ENCODE measurements at regions not wholly inside any gene's neighbourhood (a gene's known extent, or its start where the extent isn't known, plus 50 kb on each side); places are given as distances from the start of the nearest gene placed in this dataset.
"Not testable (repeated sequence)": the region's sequence is repeated elsewhere in the genome, so short reads cannot be mapped to it uniquely, and the experiment has no call there.

DNA sequence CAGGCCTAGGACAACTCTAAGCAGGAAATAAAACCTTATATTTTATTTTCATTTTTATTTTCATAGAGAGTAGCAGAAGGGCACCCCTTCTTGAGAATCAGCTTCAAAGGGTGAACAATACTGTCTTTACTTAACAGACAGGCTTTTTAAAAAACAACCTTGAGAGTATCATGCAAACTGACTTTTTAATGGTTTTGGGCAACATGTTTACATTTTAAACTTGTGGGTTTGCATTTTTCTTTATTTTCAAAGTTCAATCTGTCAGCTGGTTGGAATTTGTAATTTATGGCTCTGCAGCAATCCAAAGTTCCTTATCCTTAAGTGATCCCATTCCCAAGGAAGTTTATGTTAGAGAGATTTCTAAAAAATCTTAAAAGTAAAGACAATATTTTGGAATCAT lies 392.3 kb upstream of the ADAMTS5 start:
- ChIA-PET CTCF (no interaction called here), POLR2A (no interaction called here)
- no peak for DNase-seq (ENCODE audit: extremely low spot score)
- TF ChIP-seq SUZ12 (IDR thresholded peaks at IDR 0.05) (no peak), SP1 (IDR thresholded peaks at IDR 0.05) (no peak), NFRKB (IDR thresholded peaks at IDR 0.05) (no peak), FOXM1 (IDR thresholded peaks at IDR 0.05; ENCODE audit: borderline replicate concordance) (no peak), HDGF (IDR thresholded peaks at IDR 0.05; ENCODE audit: borderline replicate concordance) (no peak)

DNA sequence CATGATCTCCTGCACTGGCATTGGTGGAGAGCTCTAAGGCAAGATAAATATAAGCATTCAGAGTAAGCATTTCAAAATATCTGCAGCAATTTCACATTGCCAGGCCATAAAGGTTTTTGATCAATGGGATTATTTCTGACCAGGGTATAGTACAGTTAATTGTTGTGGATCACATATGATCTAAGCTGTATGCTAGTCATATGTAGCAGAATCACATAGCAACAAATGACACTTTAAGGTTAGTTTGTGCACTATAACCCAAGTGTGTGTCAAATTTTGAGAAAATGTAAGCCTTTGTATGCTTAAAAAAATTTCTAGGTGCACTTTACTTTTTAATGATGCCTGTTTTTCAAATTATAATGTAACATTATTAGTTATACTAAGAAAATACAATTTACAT lies 386.0 kb upstream of the ADAMTS5 start:
- no peak for DNase-seq (ENCODE audit: extremely low spot score)
- ChIA-PET CTCF (no interaction called here), POLR2A (no interaction called here)
- TF ChIP-seq ZNF384 (IDR thresholded peaks at IDR 0.05) (no peak), LEF1 (IDR thresholded peaks at IDR 0.05; ENCODE audit: borderline replicate concordance) (no peak), SUZ12 (IDR thresholded peaks at IDR 0.05) (no peak), CTBP1 (IDR thresholded peaks at IDR 0.05; ENCODE audit: borderline replicate concordance) (no peak), FOXK2 (IDR thresholded peaks at IDR 0.05) (no peak), TARDBP (IDR thresholded peaks at IDR 0.05) (no peak), BHLHE40 (IDR thresholded peaks at IDR 0.05; ENCODE audit: borderline replicate concordance) (no peak), L3MBTL2 (conservative IDR thresholded peaks at IDR 0.05) (no peak), SP1 (IDR thresholded peaks at IDR 0.05) (no peak), FOXA1 (IDR thresholded peaks at IDR 0.05) (no peak)

DNA sequence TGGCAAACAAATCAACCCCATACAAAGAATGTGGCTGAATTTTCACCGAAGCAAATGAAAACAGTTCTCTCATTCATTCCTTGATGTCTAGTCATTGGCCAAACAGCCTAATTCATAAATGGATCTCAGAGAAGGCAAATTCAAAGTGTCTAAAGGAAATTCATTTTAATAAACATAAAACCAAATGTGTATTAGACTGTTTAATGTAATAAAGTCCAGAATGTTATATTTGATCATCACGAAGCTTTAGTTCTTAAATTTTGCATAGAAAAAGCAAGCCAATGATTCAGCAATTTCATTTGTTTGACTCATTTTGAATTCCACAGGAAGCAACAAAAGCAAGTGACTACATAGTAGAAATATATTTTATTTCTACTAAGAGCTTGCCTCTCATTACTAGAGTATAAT lies 379.2 kb upstream of the ADAMTS5 start:
- TF ChIP-seq LEF1 (IDR thresholded peaks at IDR 0.05; ENCODE audit: borderline replicate concordance) (no peak), ZNF384 (IDR thresholded peaks at IDR 0.05) (no peak), NFRKB (IDR thresholded peaks at IDR 0.05) (no peak), SUZ12 (IDR thresholded peaks at IDR 0.05) (no peak), TARDBP (IDR thresholded peaks at IDR 0.05) (no peak), L3MBTL2 (conservative IDR thresholded peaks at IDR 0.05) (no peak), SP1 (IDR thresholded peaks at IDR 0.05) (no peak), FOXK2 (IDR thresholded peaks at IDR 0.05) (no peak), BHLHE40 (IDR thresholded peaks at IDR 0.05; ENCODE audit: borderline replicate concordance) (no peak), CTBP1 (IDR thresholded peaks at IDR 0.05; ENCODE audit: borderline replicate concordance) (no peak), HDGF (IDR thresholded peaks at IDR 0.05; ENCODE audit: borderline replicate concordance) (no peak), ARNT (IDR thresholded peaks at IDR 0.05) (no peak), FOXA1 (IDR thresholded peaks at IDR 0.05) (no peak)
- TF ChIP-seq, protein P1, sequence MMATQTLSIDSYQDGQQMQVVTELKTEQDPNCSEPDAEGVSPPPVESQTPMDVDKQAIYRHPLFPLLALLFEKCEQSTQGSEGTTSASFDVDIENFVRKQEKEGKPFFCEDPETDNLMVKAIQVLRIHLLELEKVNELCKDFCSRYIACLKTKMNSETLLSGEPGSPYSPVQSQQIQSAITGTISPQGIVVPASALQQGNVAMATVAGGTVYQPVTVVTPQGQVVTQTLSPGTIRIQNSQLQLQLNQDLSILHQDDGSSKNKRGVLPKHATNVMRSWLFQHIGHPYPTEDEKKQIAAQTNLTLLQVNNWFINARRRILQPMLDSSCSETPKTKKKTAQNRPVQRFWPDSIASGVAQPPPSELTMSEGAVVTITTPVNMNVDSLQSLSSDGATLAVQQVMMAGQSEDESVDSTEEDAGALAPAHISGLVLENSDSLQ (IDR thresholded peaks at IDR 0.05) = no peak
- ChIA-PET CTCF (no interaction called here), POLR2A (no interaction called here)
- no peak for DNase-seq (ENCODE audit: extremely low spot score)

DNA sequence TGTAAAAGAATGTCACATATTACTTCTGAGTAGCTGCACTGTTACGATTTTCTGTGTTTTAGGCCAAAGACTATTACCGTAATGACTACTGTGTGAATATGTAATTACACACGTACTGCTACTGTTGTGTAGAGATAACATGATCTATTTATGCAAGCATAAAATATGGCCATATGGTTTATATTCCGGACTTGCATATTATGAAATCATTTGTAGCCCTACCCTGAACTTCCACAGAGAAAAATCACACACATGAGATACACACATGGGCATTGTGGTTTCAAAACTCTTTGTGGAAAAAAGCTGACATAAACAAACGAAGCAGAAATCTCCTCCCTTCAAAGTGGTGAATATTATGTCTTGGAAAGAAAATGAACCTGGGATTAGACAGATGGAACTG lies 373.0 kb upstream of the ADAMTS5 start:
- ChIA-PET CTCF (no interaction called here), POLR2A (no interaction called here)
- TF ChIP-seq NFRKB (IDR thresholded peaks at IDR 0.05) = no peak
- TF ChIP-seq L3MBTL2 (conservative IDR thresholded peaks at IDR 0.05) = no peak
- no peak for TF ChIP-seq CTBP1 (IDR thresholded peaks at IDR 0.05; ENCODE audit: borderline replicate concordance)
- TF ChIP-seq SP1 (IDR thresholded peaks at IDR 0.05) = no peak
- TF ChIP-seq LEF1 (IDR thresholded peaks at IDR 0.05; ENCODE audit: borderline replicate concordance) = no peak
- no peak for TF ChIP-seq ARNT (IDR thresholded peaks at IDR 0.05)
- no peak for TF ChIP-seq FOXK2 (IDR thresholded peaks at IDR 0.05)
- TF ChIP-seq, protein P1 (IDR thresholded peaks at IDR 0.05) = no peak
- no peak for TF ChIP-seq FOXM1 (IDR thresholded peaks at IDR 0.05; ENCODE audit: borderline replicate concordance)
- no peak for DNase-seq (ENCODE audit: extremely low spot score)

DNA sequence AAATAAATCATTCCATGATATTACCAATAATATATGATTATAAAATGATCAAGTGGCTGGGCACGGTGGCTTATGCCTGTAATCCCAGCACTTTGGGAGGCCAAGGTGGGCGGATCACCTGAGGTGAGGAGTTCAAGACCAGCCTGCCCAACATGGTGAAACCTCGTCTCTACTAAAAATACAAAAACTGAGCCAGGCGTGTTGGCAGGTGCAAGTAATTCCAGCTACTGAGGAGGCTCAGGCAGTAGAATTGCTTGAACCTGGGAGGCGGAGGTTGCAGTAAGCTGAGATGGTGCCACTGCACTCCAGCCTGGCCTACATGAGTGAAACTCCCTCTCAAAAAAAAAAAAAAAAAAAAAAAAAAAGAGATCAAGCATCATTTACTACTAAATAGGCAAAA lies 371.1 kb upstream of the ADAMTS5 start:
- DNase-seq (ENCODE audit: extremely low spot score); POLR2A ChIA-PET; CTCF ChIA-PET: not testable (repeated sequence)

DNA sequence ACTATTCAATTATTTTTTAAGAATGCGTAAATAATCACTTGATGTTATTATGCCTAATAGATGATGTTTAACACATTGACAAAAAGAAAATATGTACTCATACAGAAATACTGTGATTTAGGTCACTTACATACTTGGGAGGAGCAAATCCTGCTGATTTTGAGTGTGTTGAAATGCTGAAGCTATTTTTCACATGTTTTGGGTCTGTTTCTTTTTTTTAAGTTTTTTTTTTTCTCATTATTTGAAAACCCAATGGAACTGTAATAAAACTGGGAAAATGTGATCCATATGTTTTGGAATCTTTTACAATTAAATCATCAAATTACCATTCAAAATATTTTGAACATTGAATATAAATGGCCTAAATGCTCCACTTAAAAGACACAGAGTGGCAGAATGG lies 366.2 kb upstream of the ADAMTS5 start:
- TF ChIP-seq FOXK2 (IDR thresholded peaks at IDR 0.05) (no peak), ARNT (IDR thresholded peaks at IDR 0.05) (no peak)
- TF ChIP-seq, protein P1 (IDR thresholded peaks at IDR 0.05) = no peak
- DNase-seq (ENCODE audit: extremely low spot score) = no peak
- ChIA-PET CTCF (no interaction called here), POLR2A (no interaction called here)

DNA sequence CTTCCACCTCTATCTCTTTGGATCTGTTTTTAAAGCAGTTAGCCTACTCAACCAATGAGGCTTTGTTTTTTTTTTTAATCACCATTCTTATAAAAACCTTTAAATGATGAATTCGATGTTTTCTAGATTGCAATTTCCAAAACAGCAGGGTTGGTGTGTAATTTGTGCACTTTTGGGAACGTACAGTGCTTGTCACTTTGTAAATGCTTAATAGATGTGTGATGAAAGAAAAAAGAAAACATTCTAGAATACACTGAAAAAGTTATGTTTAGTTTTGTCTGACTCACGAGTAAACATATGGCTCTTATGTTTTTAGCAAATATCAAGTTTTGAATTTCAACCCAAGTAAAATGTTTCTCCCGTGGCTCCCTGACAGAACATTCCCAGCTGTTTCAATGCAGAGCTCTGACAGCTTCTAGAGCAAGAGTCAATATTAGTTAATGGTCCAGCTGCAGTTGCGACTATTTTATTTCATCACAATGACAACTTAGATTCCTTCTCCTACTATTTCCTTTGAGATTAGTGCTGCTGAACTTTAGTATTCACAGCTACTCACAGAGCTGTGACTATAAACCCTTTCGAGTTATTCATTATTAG lies 362.5 kb upstream of the ADAMTS5 start:
- no peak for DNase-seq (ENCODE audit: extremely low spot score)
- CTCF ChIA-PET = no interaction called here
- TF ChIP-seq NFRKB (IDR thresholded peaks at IDR 0.05) = no peak
- TF ChIP-seq LEF1 (IDR thresholded peaks at IDR 0.05; ENCODE audit: borderline replicate concordance) = no peak
- TF ChIP-seq CTBP1 (IDR thresholded peaks at IDR 0.05; ENCODE audit: borderline replicate concordance) = no peak
- no peak for TF ChIP-seq TARDBP (IDR thresholded peaks at IDR 0.05)
- no peak for TF ChIP-seq SUZ12 (IDR thresholded peaks at IDR 0.05)
- no peak for TF ChIP-seq L3MBTL2 (conservative IDR thresholded peaks at IDR 0.05)
- no peak for TF ChIP-seq FOXK2 (IDR thresholded peaks at IDR 0.05)
- TF ChIP-seq HDGF (IDR thresholded peaks at IDR 0.05; ENCODE audit: borderline replicate concordance) = no peak
- no peak for TF ChIP-seq SP1 (IDR thresholded peaks at IDR 0.05)
- TF ChIP-seq FOXM1 (IDR thresholded peaks at IDR 0.05; ENCODE audit: borderline replicate concordance) = no peak
- TF ChIP-seq ARNT (IDR thresholded peaks at IDR 0.05) = no peak
- TF ChIP-seq ELF4 (IDR thresholded peaks at IDR 0.05) = no peak
- TF ChIP-seq FOXA1 (IDR thresholded peaks at IDR 0.05) = no peak
- POLR2A ChIA-PET = no interaction called here

All from HEK293T (cell line).